HEK293 (cell line): ENCODE measurements at regions not wholly inside any gene's neighbourhood (a gene's known extent, or its start where the extent isn't known, plus 50 kb on each side); places are given as distances from the start of the nearest gene placed in this dataset.

Source experiments
- BCL11B ChIP-seq: fragments of 450-650 bp; formaldehyde crosslinking; IDR thresholded peaks from 2 replicates; pipeline ENCODE4 v1.5.1; 2016; ENCODE audit warnings: low read depth, missing biosample characterization, missing genetic modification characterization
- BCL6B ChIP-seq: fragments of 450-650 bp; formaldehyde crosslinking; IDR thresholded peaks from 2 replicates; pipeline ENCODE4 v1.5.1; 2017; ENCODE audit warnings: missing biosample characterization, missing genetic modification characterization
- HOXA7 ChIP-seq: sonication (generic); formaldehyde crosslinking; IDR thresholded peaks from 2 replicates; pipeline ENCODE4 v1.8.1; 2022; ENCODE audit warnings: missing genetic modification reagents, borderline replicate concordance
- KLF10 ChIP-seq: fragments of 450-650 bp; IDR thresholded peaks from 2 replicates; pipeline ENCODE4 v1.5.1; 2018; ENCODE audit warnings: missing biosample characterization, mild to moderate bottlenecking, missing genetic modification characterization
- KLF16 ChIP-seq: fragments of 450-650 bp; formaldehyde crosslinking; IDR thresholded peaks from 2 replicates; pipeline ENCODE4 v1.5.1; 2017; ENCODE audit warnings: missing biosample characterization, missing genetic modification characterization
- OSR2 ChIP-seq: fragments of 450-650 bp; formaldehyde crosslinking; IDR thresholded peaks from 2 replicates; pipeline ENCODE4 v1.5.1; 2016; ENCODE audit warnings: missing biosample characterization, missing genetic modification characterization
- OVOL3 ChIP-seq: fragments of 450-650 bp; formaldehyde crosslinking; IDR thresholded peaks from 2 replicates; pipeline ENCODE4 v1.5.1; 2016; ENCODE audit warnings: missing biosample characterization, missing genetic modification characterization
- SP2 ChIP-seq: fragments of 450-650 bp; formaldehyde crosslinking; IDR thresholded peaks from 2 replicates; pipeline ENCODE4 v1.5.1; 2016; ENCODE audit warnings: missing biosample characterization, missing genetic modification characterization
- TCF7L2 ChIP-seq: IDR thresholded peaks from 2 replicates; pipeline ENCODE4 v1.6.1; 2011; ENCODE audit warnings: low read depth, mild to moderate bottlenecking, inconsistent platforms, low read length, moderate library complexity, borderline replicate concordance
- ZBTB17 ChIP-seq: fragments of 450-650 bp; formaldehyde crosslinking; IDR thresholded peaks from 2 replicates; pipeline ENCODE4 v1.5.1; 2016; ENCODE audit warnings: missing biosample characterization, missing genetic modification characterization
- ZBTB44 ChIP-seq: fragments of 450-650 bp; IDR thresholded peaks from 2 replicates; pipeline ENCODE4 v1.5.1; 2018; ENCODE audit warnings: missing biosample characterization, mild to moderate bottlenecking, missing genetic modification characterization
- ZBTB49 ChIP-seq: fragments of 450-650 bp; formaldehyde crosslinking; IDR thresholded peaks from 2 replicates; pipeline ENCODE4 v1.5.1; 2016; ENCODE audit warnings: missing biosample characterization, missing genetic modification characterization, low read depth
- ZIC2 ChIP-seq: fragments of 450-650 bp; formaldehyde crosslinking; IDR thresholded peaks from 2 replicates; pipeline ENCODE4 v1.5.1; 2016; ENCODE audit warnings: missing biosample characterization, missing genetic modification characterization
- ZNF114 ChIP-seq: fragments of 450-650 bp; formaldehyde crosslinking; IDR thresholded peaks from 2 replicates; pipeline ENCODE4 v1.5.0; 2017; ENCODE audit warnings: missing biosample characterization, missing genetic modification characterization
- ZNF174 ChIP-seq: fragments of 450-650 bp; formaldehyde crosslinking; IDR thresholded peaks from 2 replicates; pipeline ENCODE4 v1.5.0; 2017; ENCODE audit warnings: missing biosample characterization, mild to moderate bottlenecking, missing genetic modification characterization
- ZNF23 ChIP-seq: fragments of 450-650 bp; formaldehyde crosslinking; IDR thresholded peaks from 2 replicates; pipeline ENCODE4 v1.5.1; 2016; ENCODE audit warnings: missing biosample characterization, missing genetic modification characterization, borderline replicate concordance
- ZNF26 ChIP-seq: fragments of 450-650 bp; formaldehyde crosslinking; IDR thresholded peaks from 2 replicates; pipeline ENCODE4 v1.5.1; 2016; ENCODE audit warnings: missing biosample characterization, missing genetic modification characterization
- ZNF274 ChIP-seq, 2 experiments: fragments of 200-500 bp in 1 of 2; fragments of 450-650 bp in 1 of 2; sonication (Bioruptor generic) in 1 of 2; formaldehyde crosslinking in 1 of 2; IDR thresholded peaks; 2 replicates each; pipeline versions ENCODE4 v1.5.1 to v1.6.1; 2014 to 2016; ENCODE audit warnings: borderline replicate concordance in 1 of 2, inconsistent platforms in 1 of 2, low read length in 1 of 2, missing biosample characterization in 1 of 2, missing genetic modification characterization in 1 of 2
- ZNF335 ChIP-seq: fragments of 450-650 bp; formaldehyde crosslinking; conservative IDR thresholded peaks from 2 replicates; pipeline ENCODE4 v1.5.1; 2016; ENCODE audit warnings: missing biosample characterization, missing genetic modification characterization
- ZNF366 ChIP-seq: fragments of 450-650 bp; formaldehyde crosslinking; conservative IDR thresholded peaks from 2 replicates; pipeline ENCODE4 v1.5.1; 2016; ENCODE audit warnings: missing biosample characterization, missing genetic modification characterization
- ZNF394 ChIP-seq: fragments of 450-650 bp; formaldehyde crosslinking; IDR thresholded peaks from 2 replicates; pipeline ENCODE4 v1.5.1; 2016; ENCODE audit warnings: missing biosample characterization, missing genetic modification characterization, mild to moderate bottlenecking, moderate library complexity, borderline replicate concordance
- ZNF530 ChIP-seq: fragments of 450-650 bp; formaldehyde crosslinking; IDR thresholded peaks from 2 replicates; pipeline ENCODE4 v1.5.1; 2016; ENCODE audit warnings: low read depth, missing biosample characterization, missing genetic modification characterization
- ZNF600 ChIP-seq: fragments of 450-650 bp; formaldehyde crosslinking; IDR thresholded peaks from 2 replicates; pipeline ENCODE4 v1.5.1; 2016; ENCODE audit warnings: missing biosample characterization, missing genetic modification characterization
- ZNF623 ChIP-seq: fragments of 450-650 bp; formaldehyde crosslinking; IDR thresholded peaks from 2 replicates; pipeline ENCODE4 v1.5.1; 2016; ENCODE audit warnings: missing biosample characterization, missing genetic modification characterization
- ZNF629 ChIP-seq: fragments of 450-650 bp; formaldehyde crosslinking; IDR thresholded peaks from 2 replicates; pipeline ENCODE4 v1.5.1; 2017; ENCODE audit warnings: missing biosample characterization, missing genetic modification characterization
- ZNF707 ChIP-seq: fragments of 450-650 bp; formaldehyde crosslinking; IDR thresholded peaks from 2 replicates; pipeline ENCODE4 v1.5.1; 2016; ENCODE audit warnings: missing biosample characterization, missing genetic modification characterization
- ZNF837 ChIP-seq: fragments of 450-650 bp; formaldehyde crosslinking; IDR thresholded peaks from 2 replicates; pipeline ENCODE4 v1.5.1; 2016; ENCODE audit warnings: missing biosample characterization, missing genetic modification characterization
- ZNF843 ChIP-seq: fragments of 450-650 bp; formaldehyde crosslinking; IDR thresholded peaks from 2 replicates; pipeline ENCODE4 v1.5.1; 2016; ENCODE audit warnings: missing biosample characterization, missing genetic modification characterization
- TF ChIP-seq, protein P1 (sequence below): fragments of 450-650 bp; formaldehyde crosslinking; IDR thresholded peaks from 2 replicates; pipeline ENCODE4 v1.5.1; 2016; ENCODE audit warnings: missing biosample characterization, missing genetic modification characterization
- TF ChIP-seq, protein P2 (sequence below): fragments of 450-650 bp; formaldehyde crosslinking; IDR thresholded peaks from 2 replicates; pipeline ENCODE4 v1.5.1; 2016; ENCODE audit warnings: missing biosample characterization, missing genetic modification characterization
- TF ChIP-seq, protein P3 (sequence below): fragments of 450-650 bp; formaldehyde crosslinking; IDR thresholded peaks from 2 replicates; pipeline ENCODE4 v1.5.1; 2016; ENCODE audit warnings: missing biosample characterization, missing genetic modification characterization

DNA sequence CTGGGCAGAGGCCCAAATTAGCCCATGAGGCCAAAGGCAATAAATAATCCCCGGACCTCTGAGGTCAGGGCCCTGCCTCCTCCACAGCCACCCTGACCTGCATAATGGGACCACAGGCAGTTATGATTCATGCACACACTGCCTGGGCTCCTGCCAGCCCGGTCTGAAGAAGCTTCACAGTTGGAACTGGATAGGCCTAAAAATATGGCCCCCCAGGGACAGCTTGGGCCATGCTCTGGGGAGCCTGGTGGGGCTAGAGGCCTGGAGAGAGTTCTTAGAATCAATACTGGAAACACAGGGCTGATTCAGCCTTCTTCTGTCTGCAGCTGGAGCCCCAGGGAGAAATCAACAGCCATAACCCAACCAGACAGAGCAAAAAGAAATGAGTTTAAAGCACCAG lies 112.8 kb upstream of the CADM1 start (continued):
- no peak for TF ChIP-seq SP2 (tag by site-specific recombination)
- TF ChIP-seq ZNF174 (tag by site-specific recombination) = no peak
- TF ChIP-seq, protein P1, sequence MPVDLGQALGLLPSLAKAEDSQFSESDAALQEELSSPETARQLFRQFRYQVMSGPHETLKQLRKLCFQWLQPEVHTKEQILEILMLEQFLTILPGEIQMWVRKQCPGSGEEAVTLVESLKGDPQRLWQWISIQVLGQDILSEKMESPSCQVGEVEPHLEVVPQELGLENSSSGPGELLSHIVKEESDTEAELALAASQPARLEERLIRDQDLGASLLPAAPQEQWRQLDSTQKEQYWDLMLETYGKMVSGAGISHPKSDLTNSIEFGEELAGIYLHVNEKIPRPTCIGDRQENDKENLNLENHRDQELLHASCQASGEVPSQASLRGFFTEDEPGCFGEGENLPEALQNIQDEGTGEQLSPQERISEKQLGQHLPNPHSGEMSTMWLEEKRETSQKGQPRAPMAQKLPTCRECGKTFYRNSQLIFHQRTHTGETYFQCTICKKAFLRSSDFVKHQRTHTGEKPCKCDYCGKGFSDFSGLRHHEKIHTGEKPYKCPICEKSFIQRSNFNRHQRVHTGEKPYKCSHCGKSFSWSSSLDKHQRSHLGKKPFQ = no peak
- no peak for TF ChIP-seq ZBTB44 (tag by site-specific recombination)
- TF ChIP-seq KLF16 = no peak
- TF ChIP-seq KLF10 = 0 out of 2 replicates have a peak, but pooled peaks have one; percentile 32
- no peak for TF ChIP-seq ZNF530
- no peak for TF ChIP-seq ZNF23 (tag by site-specific recombination)
- TF ChIP-seq HOXA7 (CRISPR knock-in tag) = no peak
- peak; percentile 29; the same call in 1 of the 2 replicates for TF ChIP-seq ZNF394
- TF ChIP-seq ZBTB49 (tag by site-specific recombination) = no peak
- TF ChIP-seq TCF7L2 = no peak
- no peak for TF ChIP-seq ZBTB17 (tag by site-specific recombination)
- TF ChIP-seq, protein P2, sequence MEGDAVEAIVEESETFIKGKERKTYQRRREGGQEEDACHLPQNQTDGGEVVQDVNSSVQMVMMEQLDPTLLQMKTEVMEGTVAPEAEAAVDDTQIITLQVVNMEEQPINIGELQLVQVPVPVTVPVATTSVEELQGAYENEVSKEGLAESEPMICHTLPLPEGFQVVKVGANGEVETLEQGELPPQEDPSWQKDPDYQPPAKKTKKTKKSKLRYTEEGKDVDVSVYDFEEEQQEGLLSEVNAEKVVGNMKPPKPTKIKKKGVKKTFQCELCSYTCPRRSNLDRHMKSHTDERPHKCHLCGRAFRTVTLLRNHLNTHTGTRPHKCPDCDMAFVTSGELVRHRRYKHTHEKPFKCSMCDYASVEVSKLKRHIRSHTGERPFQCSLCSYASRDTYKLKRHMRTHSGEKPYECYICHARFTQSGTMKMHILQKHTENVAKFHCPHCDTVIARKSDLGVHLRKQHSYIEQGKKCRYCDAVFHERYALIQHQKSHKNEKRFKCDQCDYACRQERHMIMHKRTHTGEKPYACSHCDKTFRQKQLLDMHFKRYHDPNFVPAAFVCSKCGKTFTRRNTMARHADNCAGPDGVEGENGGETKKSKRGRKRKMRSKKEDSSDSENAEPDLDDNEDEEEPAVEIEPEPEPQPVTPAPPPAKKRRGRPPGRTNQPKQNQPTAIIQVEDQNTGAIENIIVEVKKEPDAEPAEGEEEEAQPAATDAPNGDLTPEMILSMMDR (tag by site-specific recombination) = no peak
- TF ChIP-seq ZNF843 = no peak
- no peak for TF ChIP-seq OVOL3 (tag by site-specific recombination)
- no peak for TF ChIP-seq ZNF623 (tag by site-specific recombination)
- no peak for TF ChIP-seq OSR2 (tag by site-specific recombination)
- no peak for TF ChIP-seq ZNF335 (tag by site-specific recombination)
- no peak for TF ChIP-seq ZNF274 (IDR thresholded peaks at IDR 0.05; ENCODE audit: low read length)
- no peak for TF ChIP-seq ZNF274 (tag by site-specific recombination; IDR thresholded peaks at IDR 0.05; ENCODE audit: borderline replicate concordance)
- no peak for TF ChIP-seq ZNF707
- no peak for TF ChIP-seq ZNF837
- TF ChIP-seq ZNF600 = no peak
- no peak for TF ChIP-seq BCL11B (tag by site-specific recombination)
- TF ChIP-seq ZNF629 = peak; percentile 71
- TF ChIP-seq ZIC2 = peak; percentile 87
- TF ChIP-seq, protein P3, sequence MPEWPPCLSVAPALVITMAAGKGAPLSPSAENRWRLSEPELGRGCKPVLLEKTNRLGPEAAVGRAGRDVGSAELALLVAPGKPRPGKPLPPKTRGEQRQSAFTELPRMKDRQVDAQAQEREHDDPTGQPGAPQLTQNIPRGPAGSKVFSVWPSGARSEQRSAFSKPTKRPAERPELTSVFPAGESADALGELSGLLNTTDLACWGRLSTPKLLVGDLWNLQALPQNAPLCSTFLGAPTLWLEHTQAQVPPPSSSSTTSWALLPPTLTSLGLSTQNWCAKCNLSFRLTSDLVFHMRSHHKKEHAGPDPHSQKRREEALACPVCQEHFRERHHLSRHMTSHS (tag by site-specific recombination) = no peak
- no peak for TF ChIP-seq ZNF114 (tag by site-specific recombination)
- no peak for TF ChIP-seq ZNF26 (tag by site-specific recombination)
- peak; percentile 32; the same call in 1 of the 2 replicates for TF ChIP-seq ZNF366 (tag by site-specific recombination)
- no peak for TF ChIP-seq BCL6B (tag by site-specific recombination)
